GM12891 (cell line): ENCODE measurements at regions not wholly inside any gene's neighbourhood (a gene's known extent, or its start where the extent isn't known, plus 50 kb on each side); places are given as distances from the start of the nearest gene placed in this dataset.

Experiments
- DNase-seq: peaks from one replicate; pipeline ENCODE4 v3.0.0; 2011; ENCODE audit warnings: low spot score; ENCODE audit not compliant: insufficient read length
- FAIRE-seq: peaks from 2 replicates; lab custom pipeline; 2011; peaks lifted over from hg19 to GRCh38; lab: Jason Lieb, UNC
- PAX5 ChIP-seq: IDR thresholded peaks from 2 replicates; pipeline ENCODE4 v1.6.1; 2011; ENCODE audit warnings: low read length, moderate library complexity, mild to moderate bottlenecking; ENCODE audit not compliant: insufficient read depth, severe bottlenecking
- POLR2A ChIP-seq: IDR thresholded peaks from 2 replicates; pipeline ENCODE4 v1.6.1; 2011; ENCODE audit warnings: low read depth, low read length, control low read depth
- POLR2AphosphoS5 ChIP-seq: IDR thresholded peaks from 2 replicates; pipeline ENCODE4 v1.6.1; 2011; ENCODE audit warnings: low read depth, low read length, control low read depth
- POU2F2 ChIP-seq: IDR thresholded peaks from 2 replicates; pipeline ENCODE4 v1.6.1; 2011; ENCODE audit warnings: low read depth, mild to moderate bottlenecking, control low read depth, low read length, moderate library complexity
- SPI1 ChIP-seq: IDR thresholded peaks from 2 replicates; pipeline ENCODE4 v1.6.1; 2011; ENCODE audit warnings: low read depth, low read length, control low read depth
- TAF1 ChIP-seq: IDR thresholded peaks from 2 replicates; pipeline ENCODE4 v1.6.1; 2011; ENCODE audit warnings: low read depth, low read length, control low read depth

DNA sequence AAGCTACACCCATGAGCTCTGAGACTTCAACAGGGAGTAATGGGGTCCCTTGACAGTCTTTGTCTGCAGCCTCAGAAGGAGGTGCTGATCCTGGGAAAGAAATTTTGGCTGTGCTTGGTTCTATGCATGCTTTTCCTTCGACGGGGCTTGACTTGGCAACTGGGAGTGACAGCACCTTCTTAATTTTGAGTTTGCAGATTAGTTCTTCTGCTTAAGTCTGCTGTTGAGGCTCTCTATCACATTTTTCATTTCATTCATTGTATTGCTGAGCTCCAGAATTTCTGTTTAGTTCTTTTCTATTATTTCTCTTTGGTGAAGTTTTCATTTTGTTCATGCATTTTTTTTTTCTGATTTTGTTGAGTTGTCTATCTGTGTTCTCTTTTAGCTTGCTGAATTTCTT is 125.6 kb downstream of the SNX19 start:
- no peak for TF ChIP-seq SPI1
- TF ChIP-seq TAF1, result no peak
- TF ChIP-seq POU2F2, result no peak
- TF ChIP-seq POLR2A, result no peak
- DNase-seq (no peak), FAIRE-seq (no peak)

DNA sequence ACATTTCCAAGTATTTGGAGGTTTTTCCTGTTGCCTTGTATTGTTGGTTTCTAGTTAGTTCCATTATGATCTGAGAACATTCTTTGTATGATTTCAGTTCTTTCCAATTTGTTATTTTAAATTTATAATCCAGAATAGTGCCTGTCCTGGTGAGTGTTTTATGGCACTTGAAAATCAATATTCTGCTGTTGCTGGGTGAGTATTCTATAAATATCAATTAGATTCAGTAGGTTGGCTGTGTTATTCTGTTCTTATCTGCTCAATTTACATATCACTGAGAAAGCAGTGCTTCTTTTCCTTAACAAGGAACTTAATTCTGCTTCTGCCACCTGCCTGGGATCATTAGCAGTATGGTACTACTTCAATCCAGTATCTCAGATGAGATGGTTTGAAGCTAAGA is 123.5 kb downstream of the SNX19 start:
- DNase-seq (no peak), FAIRE-seq (no peak)
- TF ChIP-seq POU2F2 (no peak), TAF1 (no peak), POLR2A (no peak), SPI1 (no peak), PAX5 (no peak), POLR2AphosphoS5 (no peak)

GRCh38 chr11:130796828-130797227 is 119.5 kb downstream of the SNX19 start:
- FAIRE-seq (no peak), DNase-seq (no peak)
- TF ChIP-seq PAX5 (no peak), POLR2A (no peak), SPI1 (no peak), POLR2AphosphoS5 (no peak), TAF1 (no peak), POU2F2 (no peak)

GRCh38 chr11:130798280-130798679 is 118.0 kb downstream of the SNX19 start:
- TF ChIP-seq TAF1 (no peak), SPI1 (no peak), PAX5 (no peak), POU2F2 (no peak), POLR2A (no peak), POLR2AphosphoS5 (no peak)
- FAIRE-seq, result no peak
- no peak for DNase-seq

GRCh38 chr11:130798801-130799200 is 117.5 kb downstream of the SNX19 start:
- DNase-seq (no peak), FAIRE-seq (no peak)
- no peak for TF ChIP-seq POU2F2
- no peak for TF ChIP-seq POLR2AphosphoS5
- no peak for TF ChIP-seq SPI1
- TF ChIP-seq POLR2A, result no peak
- TF ChIP-seq PAX5, result no peak
- TF ChIP-seq TAF1, result no peak

DNA sequence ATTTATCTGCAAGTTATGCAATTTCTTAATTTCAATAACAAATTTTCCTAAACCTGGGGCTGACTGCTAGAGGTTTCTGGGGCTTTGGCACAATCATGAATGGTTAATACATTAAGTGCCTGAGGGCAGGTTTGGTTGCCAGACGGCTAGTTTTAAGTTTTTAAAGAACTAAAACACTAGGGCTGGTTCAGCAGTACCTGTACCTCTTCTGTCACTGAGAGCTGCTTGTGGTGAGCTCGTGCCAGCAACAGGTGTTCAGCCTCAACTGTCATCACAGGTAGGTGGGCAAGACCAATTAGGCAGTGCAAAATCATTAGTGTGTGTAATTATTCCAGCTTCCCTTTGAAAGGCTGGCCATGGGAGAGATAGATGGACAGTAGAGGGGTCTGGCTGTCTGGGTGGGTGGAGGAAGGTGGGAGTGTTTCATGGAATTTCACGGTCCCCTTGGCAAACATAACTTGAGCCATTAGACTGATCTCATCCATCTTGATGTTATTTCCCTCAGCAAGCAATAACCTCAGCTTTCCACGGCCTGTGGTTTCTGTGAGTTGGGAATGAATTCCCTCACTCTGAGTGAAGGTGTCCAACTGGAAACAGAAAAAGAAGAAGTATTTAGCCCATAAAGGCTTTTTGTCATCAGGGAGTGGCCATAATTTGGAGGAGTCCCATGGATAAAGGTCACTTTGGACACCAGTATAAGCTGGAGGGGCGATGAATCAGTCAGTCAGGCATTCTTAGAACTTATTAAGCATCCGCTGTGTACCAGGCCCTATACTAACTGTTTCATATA is 114.8 kb downstream of the SNX19 start:
- DNase-seq, result no peak
- TF ChIP-seq POU2F2 (no peak), SPI1 (no peak), TAF1 (no peak), POLR2AphosphoS5 (no peak), POLR2A (no peak), PAX5 (no peak)
- FAIRE-seq, result no peak

GRCh38 chr11:130802567-130802966 is 113.7 kb downstream of the SNX19 start:
- no peak for TF ChIP-seq SPI1
- DNase-seq, result no peak
- FAIRE-seq, result no peak

GRCh38 chr11:130804306-130805076 is 111.8 kb downstream of the SNX19 start:
- DNase-seq, result no peak
- TF ChIP-seq TAF1 (no peak), SPI1 (no peak), POLR2AphosphoS5 (no peak), PAX5 (no peak), POLR2A (no peak), POU2F2 (no peak)
- FAIRE-seq, result no peak

- TF ChIP-seq SPI1, result no peak
- TF ChIP-seq POU2F2, result no peak
- TF ChIP-seq POLR2AphosphoS5, result no peak
- no peak for FAIRE-seq
- no peak for DNase-seq
These were observed 109.5 kb downstream of the SNX19 start for GRCh38 chr11:130806746-130807145.

DNA sequence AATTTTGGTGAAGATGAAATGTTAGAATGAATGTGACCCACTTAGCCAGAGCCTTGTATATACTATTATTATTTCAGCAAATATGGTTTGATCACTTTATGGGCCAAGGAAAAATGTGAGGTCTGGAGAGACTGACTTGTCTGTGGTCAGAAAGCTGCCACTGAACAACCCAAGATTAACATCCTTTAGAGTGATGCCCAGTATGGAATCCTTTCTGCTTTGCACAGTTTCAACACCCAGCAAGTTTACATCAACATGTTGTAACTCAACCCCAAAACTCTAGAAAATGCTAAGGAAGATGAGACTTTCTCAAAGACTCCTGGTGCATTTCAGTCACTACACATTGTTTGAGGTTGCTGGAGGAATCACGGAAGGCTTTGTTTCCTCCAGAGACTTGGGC is 107.7 kb downstream of the SNX19 start:
- FAIRE-seq (no peak), DNase-seq (no peak)
- TF ChIP-seq SPI1 (no peak), POLR2AphosphoS5 (no peak), PAX5 (no peak), TAF1 (no peak), POU2F2 (no peak), POLR2A (no peak)
